IMR-90 (cell line): ENCODE measurements at regions not wholly inside any gene's neighbourhood (a gene's known extent, or its start where the extent isn't known, plus 50 kb on each side); places are given as distances from the start of the nearest gene placed in this dataset.

ENCODE experiments used
- ATAC-seq: fragments of 200-7000 bp; cut with Tn5 transposase; 2 replicates; pipeline ENCODE4 v1.9.1; 2020; ENCODE audit warnings: low read depth, mild to moderate bottlenecking, moderate library complexity
- BruUV-seq: library from RNA; stranded (reverse); fragments of 400-500 nt; replicated peaks from 2 replicates; lab custom pipeline; 2021; lab: Mats Ljungman, UMichigan
- CTCF ChIA-PET: fragments of 300-600 bp; formaldehyde crosslinking; extraction: SDS; loops from one replicate; lab custom pipeline; 2021; ENCODE audit warnings: antibody characterized with exemption; lab: Yijun Ruan, JAX
- POLR2A ChIA-PET: fragments of 300-600 bp; sonication (Branson Sonifier 250); formaldehyde crosslinking; loops from one replicate; lab custom pipeline; 2022; ENCODE audit warnings: antibody characterized with exemption; ENCODE audit not compliant: unreplicated experiment; lab: Charles Lee
- DNase-seq: peaks from one replicate; pipeline ENCODE4 v3.0.0; 2013
- H2AFZ ChIP-seq: replicated peaks from 2 replicates; pipeline ENCODE3; 2013; ENCODE audit warnings: low read length, mild to moderate bottlenecking; ENCODE audit not compliant: poor library complexity
- H2AK5ac ChIP-seq: 2 replicates; pipeline ENCODE4 v1.6.1; 2013; ENCODE audit warnings: low read depth, low read length, inconsistent platforms
- H2AK9ac ChIP-seq: replicated peaks from 2 replicates; pipeline ENCODE3; 2013; ENCODE audit warnings: mild to moderate bottlenecking, low read depth, low read length, moderate library complexity; ENCODE audit not compliant: poor library complexity
- H2BK120ac ChIP-seq: 2 replicates; pipeline ENCODE4 v1.6.1; 2013; ENCODE audit warnings: low read depth, low read length, inconsistent platforms
- H2BK15ac ChIP-seq: 3 replicates; pipeline ENCODE4 v1.6.1; 2013; ENCODE audit warnings: low read depth, low read length, inconsistent platforms
- H2BK20ac ChIP-seq: 2 replicates; pipeline ENCODE4 v1.6.1; 2013; ENCODE audit warnings: low read depth, mild to moderate bottlenecking, inconsistent platforms, low read length, moderate library complexity
- H2BK5ac ChIP-seq: 2 replicates; pipeline ENCODE4 v1.6.1; 2013; ENCODE audit warnings: mild to moderate bottlenecking, low read depth, low read length, inconsistent platforms; ENCODE audit not compliant: poor library complexity, severe bottlenecking
- H3K14ac ChIP-seq: replicated peaks from 2 replicates; pipeline ENCODE4 v1.6.1; 2013; ENCODE audit warnings: low read depth, low read length, inconsistent platforms
- H3K18ac ChIP-seq: 2 replicates; pipeline ENCODE4 v1.6.1; 2013; ENCODE audit warnings: low read depth, low read length, control low read depth
- H3K23ac ChIP-seq: 2 replicates; pipeline ENCODE4 v1.6.1; 2013; ENCODE audit warnings: low read depth, low read length, inconsistent platforms
- H3K27ac ChIP-seq: 2 replicates; pipeline ENCODE4 v1.5.1; 2013; ENCODE audit warnings: mild to moderate bottlenecking, control low read depth, low read length; ENCODE audit not compliant: insufficient read depth
- H3K27me3 ChIP-seq: 2 replicates; pipeline ENCODE4 v1.6.1; 2013; ENCODE audit warnings: low read length; ENCODE audit not compliant: control insufficient read depth, insufficient read depth
- H3K36me3 ChIP-seq: 2 replicates; pipeline ENCODE4 v1.6.1; 2013; ENCODE audit warnings: low read length, mixed read lengths; ENCODE audit not compliant: control insufficient read depth, insufficient read depth
- H3K4ac ChIP-seq: 2 replicates; pipeline ENCODE4 v1.6.1; 2013; ENCODE audit warnings: low read depth, low read length, inconsistent platforms
- H3K4me1 ChIP-seq: 2 replicates; pipeline ENCODE4 v1.6.1; 2013; ENCODE audit warnings: low read length, mixed read lengths; ENCODE audit not compliant: control insufficient read depth, insufficient read depth
- H3K4me2 ChIP-seq: 2 replicates; pipeline ENCODE4 v1.6.1; 2013; ENCODE audit warnings: low read depth, mild to moderate bottlenecking, control low read depth, low read length, moderate library complexity
- H3K4me3 ChIP-seq: 2 replicates; pipeline ENCODE4 v1.5.1; 2013; ENCODE audit warnings: low read depth, mild to moderate bottlenecking, control low read depth, low read length, moderate library complexity; ENCODE audit not compliant: insufficient read depth
- H3K56ac ChIP-seq: 2 replicates; pipeline ENCODE4 v1.6.1; 2013; ENCODE audit warnings: low read length, inconsistent platforms; ENCODE audit not compliant: insufficient read depth; ENCODE audit errors: extremely low read depth
- H3K79me1 ChIP-seq, 2 experiments: 2 replicates each; pipeline ENCODE4 v1.6.1; 2013; ENCODE audit warnings: low read length in 2 of 2, inconsistent platforms in 1 of 2, low read depth in 1 of 2
- H3K9ac ChIP-seq: 2 replicates; pipeline ENCODE4 v1.6.1; 2013; ENCODE audit warnings: low read depth, low read length, control low read depth
- H3K9me1 ChIP-seq: 2 replicates; pipeline ENCODE4 v1.6.1; 2013; ENCODE audit warnings: low read length, inconsistent platforms; ENCODE audit not compliant: insufficient read depth
- H3K9me3 ChIP-seq: 2 replicates; pipeline ENCODE4 v1.6.1; 2013; ENCODE audit warnings: low read length; ENCODE audit not compliant: control insufficient read depth, insufficient read depth
- H4K20me1 ChIP-seq: 2 replicates; pipeline ENCODE4 v1.6.1; 2013; ENCODE audit warnings: low read length, inconsistent platforms; ENCODE audit not compliant: insufficient read depth
- H4K5ac ChIP-seq: 2 replicates; pipeline ENCODE4 v1.6.1; 2013; ENCODE audit warnings: mild to moderate bottlenecking, low read depth, low read length, control low read depth
- H4K8ac ChIP-seq, 2 experiments: 2 replicates each; pipeline ENCODE4 v1.6.1; 2013; ENCODE audit warnings: low read depth in 2 of 2, low read length in 2 of 2, control low read depth in 1 of 2, inconsistent platforms in 1 of 2
- H4K91ac ChIP-seq: 2 replicates; pipeline ENCODE4 v1.6.1; 2013; ENCODE audit warnings: low read depth, low read length, inconsistent platforms; ENCODE audit not compliant: insufficient read depth
- CHD1 ChIP-seq: IDR thresholded peaks from 2 replicates; pipeline ENCODE4 v1.6.1; 2012; ENCODE audit warnings: low read depth, low read length, improper control_type of control experiment
- MAZ ChIP-seq: IDR thresholded peaks from 2 replicates; pipeline ENCODE4 v1.6.1; 2012; ENCODE audit warnings: low read depth, mild to moderate bottlenecking, low read length, improper control_type of control experiment, moderate library complexity, borderline replicate concordance
- POLR2A ChIP-seq: IDR thresholded peaks from 2 replicates; pipeline ENCODE4 v1.6.1; 2012; ENCODE audit warnings: mild to moderate bottlenecking, low read depth, low read length
- WGBS, 2 experiments: methylation state at CpG; one replicate each; pipeline versions ENCODE4 v1.1.5 to v1.1.7; 2013; ENCODE audit warnings: missing lambda C conversion rate in 2 of 2; ENCODE audit not compliant: insufficient read length in 1 of 2; ENCODE audit errors: extremely low coverage in 2 of 2; 5-methylcytosine and 5-hydroxymethylcytosine counted together
- dilution Hi-C: fragments of 300-500 bp; cut with HindIII; formaldehyde crosslinking; loops from one replicate; pipeline ENCODE4 v1.14.3; 2018; ENCODE audit warnings: low sequenced_read_pairs; ENCODE audit not compliant: unreplicated experiment
- in situ Hi-C: fragments of 300-500 bp; cut with MboI; formaldehyde crosslinking; loops from 3 replicates; pipeline ENCODE4 v1.14.3; 2019; ENCODE audit warnings: low sequenced_read_pairs, inconsistent platforms, mixed read lengths
- intact Hi-C: fragments of 100-400 bp; cut with micrococcal nuclease; formaldehyde crosslinking; loops from 2 replicates; pipeline ENCODE4 v1.10.0; 2022

- Histone ChIP-seq H2BK120ac (0 out of 2 replicates have a peak overlapping the region, but pooled peaks have one; percentile 37), H3K56ac (no peak overlapping the region), H3K27me3 (no peaks in the 10 kb centered on the region), H3K4me2 (peak overlapping the region; percentile 83), H4K5ac (no peak overlapping the region), H3K14ac (no peak overlapping the region), H2BK15ac (no peak overlapping the region), H3K79me1 (peaks cover 12 to 30% of the 10 kb centered on the region in 2 experiments; a peak in 3 of 4 replicates), H2AK5ac (no peak overlapping the region), H3K36me3 (peaks cover 2% of the 10 kb centered on the region), H3K9ac (peak overlapping the region; percentile 47), H2AK9ac (peak overlapping the region; percentile 44), H4K91ac (no peak overlapping the region; the same call in 1 of the 2 replicates), H3K4ac (peak overlapping the region; percentile 20), H3K9me3 (peaks cover 6% of the 10 kb centered on the region), H2AFZ (peak overlapping the region; percentile 99), H4K8ac (peak overlapping the region; percentile 76 to 78; a peak in 3 of 4 replicates), H3K23ac (no peak overlapping the region), H3K4me1 (peaks cover 12% of the 10 kb centered on the region), H3K9me1 (peaks cover 9% of the 10 kb centered on the region; the same call in 1 of the 2 replicates), H3K27ac (no peak overlapping the region; the same call in 1 of the 2 replicates), H3K4me3 (peak overlapping the region; percentile 86), H2BK20ac (no peak overlapping the region), H2BK5ac (no peak overlapping the region), H3K18ac (no peak overlapping the region), H4K20me1 (no peaks in the 10 kb centered on the region; the same call in 1 of the 2 replicates)
- ChIA-PET POLR2A (interaction anchor here (0.5 to 0.6 kb wide), 2 partner anchors 68 to 615 kb away, joined by 4 to 6 read pairs; no protein-coding TSS in a partner anchor), CTCF (interaction anchor here (0.6 kb wide), 1 partner anchor 17 kb away, joined by 3 read pairs; no protein-coding TSS in a partner anchor)
- dilution Hi-C loops (no loop called here), in situ Hi-C loops (no loop called here), intact Hi-C loops (loop anchor here (10.0 kb wide), 1 partner anchor 89 kb away; no protein-coding TSS in a partner anchor)
- peak; percentile 82 for DNase-seq
- TF ChIP-seq MAZ (peak; percentile 76; the same call in 1 of the 2 replicates), POLR2A (peak; percentile 19; the same call in 1 of the 2 replicates), CHD1 (no peak)
- ATAC-seq = peak; percentile 98
- BruUV-seq = no TSS peak
- WGBS, 2 experiments = 14% methylated on average over 7 of the region's 88 CpGs; no CpG with 5 or more reads in 1 of the 2 experiments
Observed at GRCh38 chr7:149714081-149714909, 59.1 kb downstream of the ZNF467 start.
